ENCODE measurements at regions not wholly inside any gene's neighbourhood (a gene's known extent, or its start where the extent isn't known, plus 50 kb on each side); places are given as distances from the start of the nearest gene placed in this dataset.

GRCh38 chr5:155091063-155091648, 77.6 kb downstream of the KIF4B start:
- Histone ChIP-seq H3K9me3 (ENCODE audit: insufficient read depth, low read depth, low read length) (no peaks in the 10 kb centered on the region), H3K36me3 (ENCODE audit: insufficient read depth, low read depth, low read length) (no peaks in the 10 kb centered on the region), H3K9ac (ENCODE audit: low read depth, low read length) (no peak overlapping the region), H3K27me3 (ENCODE audit: insufficient read depth, low read length) (no peaks in the 10 kb centered on the region), H3K4me3 (ENCODE audit: low read length) (no peak overlapping the region), H3K4me1 (ENCODE audit: insufficient read depth, low read length) (no peaks in the 10 kb centered on the region), H3K27ac (ENCODE audit: low read length) (no peak overlapping the region)

DNA sequence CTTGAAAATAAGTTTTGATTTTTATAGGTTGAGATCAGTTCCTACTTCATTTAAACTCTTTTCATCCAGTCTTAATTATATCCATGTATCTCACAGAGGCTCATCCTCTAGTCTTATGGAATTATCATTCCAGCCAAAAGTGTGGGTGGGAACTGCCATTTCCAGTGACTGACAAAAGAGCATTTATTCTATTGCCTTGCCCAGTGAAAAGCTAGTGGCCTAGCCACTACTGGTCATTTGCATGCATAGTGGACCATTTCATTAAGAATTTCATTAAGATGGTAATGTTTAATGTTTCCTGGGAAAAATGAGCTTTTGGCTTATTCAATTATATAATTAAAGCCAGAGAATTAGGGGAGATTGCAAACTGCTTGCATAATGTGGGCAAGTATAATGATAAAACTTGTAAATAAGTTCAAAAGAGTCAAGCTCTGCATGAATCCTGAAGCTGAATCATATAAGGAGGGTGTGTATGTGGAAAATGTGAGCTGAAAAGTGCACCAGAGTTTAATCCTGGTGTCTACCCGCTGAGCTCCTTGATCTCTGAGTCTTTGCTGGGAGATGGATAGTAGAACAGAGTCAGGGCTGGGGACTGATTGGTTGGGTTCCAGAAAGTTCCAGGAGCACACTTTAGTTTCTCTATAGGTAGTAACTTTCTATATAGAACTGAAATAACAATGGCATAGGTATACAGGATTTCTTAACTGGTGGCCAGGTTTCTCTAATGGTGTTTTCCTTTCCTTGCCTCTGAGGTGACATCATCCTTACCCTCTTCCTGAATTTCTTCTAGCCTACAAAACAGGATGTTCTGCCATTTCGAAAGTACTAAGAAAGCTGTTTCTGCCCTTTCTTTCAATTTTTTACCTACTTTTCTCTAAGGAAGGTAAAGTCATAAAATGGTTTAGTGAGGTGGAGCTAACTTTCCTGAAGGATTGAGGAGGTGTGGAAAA, 78.5 kb downstream of the KIF4B start:
- H3K27ac ChIP-seq (ENCODE audit: low read length) = no peak overlapping the region
- no peak overlapping the region for H3K4me3 ChIP-seq (ENCODE audit: low read length)
- H3K9ac ChIP-seq (ENCODE audit: low read depth, low read length) = no peak overlapping the region
- H3K36me3 ChIP-seq (ENCODE audit: insufficient read depth, low read depth, low read length) = no peaks in the 10 kb centered on the region
- no peaks in the 10 kb centered on the region for H3K9me3 ChIP-seq (ENCODE audit: insufficient read depth, low read depth, low read length)
- H3K4me1 ChIP-seq (ENCODE audit: insufficient read depth, low read length) = no peaks in the 10 kb centered on the region
- H3K27me3 ChIP-seq (ENCODE audit: insufficient read depth, low read length) = no peaks in the 10 kb centered on the region

DNA sequence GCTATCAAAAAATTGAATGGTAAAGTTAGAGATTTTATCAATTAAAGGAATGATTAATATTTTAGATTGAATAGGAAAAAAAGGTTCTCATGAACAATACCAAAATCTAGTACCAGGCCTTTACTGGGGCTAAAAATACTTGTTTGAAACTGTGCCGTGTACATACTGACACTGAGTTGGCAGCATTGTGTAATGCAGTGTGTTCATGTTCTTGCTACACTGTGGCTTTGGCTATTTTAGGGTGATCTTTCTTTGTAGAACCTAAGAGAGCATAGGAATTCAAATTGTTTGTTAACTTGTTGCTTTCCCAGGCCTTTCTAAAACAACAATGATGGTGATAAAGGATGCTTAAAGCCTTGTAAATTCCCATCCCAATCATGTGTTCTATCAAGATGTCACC, 80.9 kb downstream of the KIF4B start:
- no peak overlapping the region for H3K27ac ChIP-seq (ENCODE audit: low read length)
- H3K27me3 ChIP-seq (ENCODE audit: insufficient read depth, low read length) = no peaks in the 10 kb centered on the region
- H3K9ac ChIP-seq (ENCODE audit: low read depth, low read length) = no peak overlapping the region
- H3K36me3 ChIP-seq (ENCODE audit: insufficient read depth, low read depth, low read length) = no peaks in the 10 kb centered on the region
- no peaks in the 10 kb centered on the region for H3K4me1 ChIP-seq (ENCODE audit: insufficient read depth, low read length)
- no peaks in the 10 kb centered on the region for H3K9me3 ChIP-seq (ENCODE audit: insufficient read depth, low read depth, low read length)
- no peak overlapping the region for H3K4me3 ChIP-seq (ENCODE audit: low read length)

GRCh38 chr5:155097995-155098394, 84.4 kb downstream of the KIF4B start:
- Histone ChIP-seq H3K4me1 (ENCODE audit: insufficient read depth, low read length) (no peaks in the 10 kb centered on the region), H3K36me3 (ENCODE audit: insufficient read depth, low read depth, low read length) (no peaks in the 10 kb centered on the region), H3K27ac (ENCODE audit: low read length) (no peak overlapping the region), H3K27me3 (ENCODE audit: insufficient read depth, low read length) (no peaks in the 10 kb centered on the region), H3K9me3 (ENCODE audit: insufficient read depth, low read depth, low read length) (no peaks in the 10 kb centered on the region), H3K4me3 (ENCODE audit: low read length) (no peak overlapping the region), H3K9ac (ENCODE audit: low read depth, low read length) (no peak overlapping the region)

DNA sequence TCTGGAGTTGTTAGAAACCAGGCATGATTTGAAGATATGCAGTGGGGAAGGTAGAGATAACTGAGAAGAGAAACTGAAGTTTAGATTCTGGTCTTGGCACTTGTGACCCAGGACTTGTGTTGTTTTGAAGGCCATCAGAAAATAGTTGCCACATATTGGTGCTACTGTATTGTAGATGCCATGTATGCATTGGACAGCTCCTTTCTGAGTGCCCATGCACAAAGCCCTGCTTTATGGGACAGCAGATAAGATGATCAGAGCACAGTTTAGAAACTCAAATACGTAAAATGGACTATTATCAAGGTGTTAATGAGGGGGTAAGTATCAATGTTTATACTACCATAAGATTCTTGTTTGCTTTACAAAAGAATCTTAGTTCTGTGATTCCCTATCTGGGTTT, 84.9 kb downstream of the KIF4B start:
- no peaks in the 10 kb centered on the region for H3K27me3 ChIP-seq (ENCODE audit: insufficient read depth, low read length)
- H3K9ac ChIP-seq (ENCODE audit: low read depth, low read length) = no peak overlapping the region
- H3K36me3 ChIP-seq (ENCODE audit: insufficient read depth, low read depth, low read length) = no peaks in the 10 kb centered on the region
- no peak overlapping the region for H3K27ac ChIP-seq (ENCODE audit: low read length)
- H3K9me3 ChIP-seq (ENCODE audit: insufficient read depth, low read depth, low read length) = no peaks in the 10 kb centered on the region
- H3K4me1 ChIP-seq (ENCODE audit: insufficient read depth, low read length) = no peaks in the 10 kb centered on the region
- H3K4me3 ChIP-seq (ENCODE audit: low read length) = no peak overlapping the region

DNA sequence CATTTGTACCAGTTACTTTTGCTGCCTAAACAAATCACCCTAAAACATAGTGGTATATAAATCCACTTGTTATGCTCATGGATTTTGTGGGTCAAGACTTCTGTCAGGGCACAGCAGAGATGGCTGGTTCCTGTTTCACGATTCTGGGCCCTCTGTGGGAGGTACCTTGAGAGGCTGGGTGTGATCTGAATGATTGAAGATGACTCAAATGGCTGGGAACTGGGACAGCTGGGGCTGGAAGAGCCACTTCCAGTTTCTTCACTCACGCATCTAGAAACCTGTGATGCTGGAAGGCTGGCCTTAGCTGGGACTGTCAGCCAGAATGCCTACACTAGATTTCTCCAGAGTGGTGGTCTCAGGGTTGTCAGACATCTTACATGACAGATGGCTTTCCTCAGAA, 88.1 kb downstream of the KIF4B start:
- H3K9me3 ChIP-seq (ENCODE audit: insufficient read depth, low read depth, low read length) = no peaks in the 10 kb centered on the region
- H3K27me3 ChIP-seq (ENCODE audit: insufficient read depth, low read length) = no peaks in the 10 kb centered on the region
- H3K9ac ChIP-seq (ENCODE audit: low read depth, low read length) = no peak overlapping the region
- no peaks in the 10 kb centered on the region for H3K36me3 ChIP-seq (ENCODE audit: insufficient read depth, low read depth, low read length)
- H3K4me1 ChIP-seq (ENCODE audit: insufficient read depth, low read length) = no peaks in the 10 kb centered on the region
- no peak overlapping the region for H3K27ac ChIP-seq (ENCODE audit: low read length)
- no peak overlapping the region for H3K4me3 ChIP-seq (ENCODE audit: low read length)

DNA sequence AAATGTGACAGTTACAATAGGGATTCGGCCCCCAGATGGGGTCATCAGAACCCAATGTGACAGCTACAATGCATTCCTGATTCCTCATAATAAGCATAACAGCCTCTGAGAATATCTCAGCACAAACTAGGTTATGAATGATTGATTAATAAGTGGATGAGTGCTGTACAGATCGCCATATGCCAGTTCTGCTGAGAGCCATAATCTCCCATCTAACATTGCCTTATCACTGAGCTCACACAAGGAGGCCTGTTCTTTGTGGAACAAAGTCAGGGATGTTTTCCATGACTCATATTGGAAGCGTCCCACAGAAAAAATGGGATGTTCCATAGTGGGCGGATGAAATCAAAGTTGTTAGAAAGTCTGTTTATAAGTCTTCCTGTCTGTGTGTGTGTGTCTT, 89.6 kb downstream of the KIF4B start:
- Histone ChIP-seq H3K9me3 (ENCODE audit: insufficient read depth, low read depth, low read length) (no peaks in the 10 kb centered on the region), H3K27me3 (ENCODE audit: insufficient read depth, low read length) (no peaks in the 10 kb centered on the region), H3K36me3 (ENCODE audit: insufficient read depth, low read depth, low read length) (no peaks in the 10 kb centered on the region), H3K27ac (ENCODE audit: low read length) (no peak overlapping the region), H3K4me1 (ENCODE audit: insufficient read depth, low read length) (no peaks in the 10 kb centered on the region), H3K4me3 (ENCODE audit: low read length) (no peak overlapping the region), H3K9ac (ENCODE audit: low read depth, low read length) (no peak overlapping the region)

DNA sequence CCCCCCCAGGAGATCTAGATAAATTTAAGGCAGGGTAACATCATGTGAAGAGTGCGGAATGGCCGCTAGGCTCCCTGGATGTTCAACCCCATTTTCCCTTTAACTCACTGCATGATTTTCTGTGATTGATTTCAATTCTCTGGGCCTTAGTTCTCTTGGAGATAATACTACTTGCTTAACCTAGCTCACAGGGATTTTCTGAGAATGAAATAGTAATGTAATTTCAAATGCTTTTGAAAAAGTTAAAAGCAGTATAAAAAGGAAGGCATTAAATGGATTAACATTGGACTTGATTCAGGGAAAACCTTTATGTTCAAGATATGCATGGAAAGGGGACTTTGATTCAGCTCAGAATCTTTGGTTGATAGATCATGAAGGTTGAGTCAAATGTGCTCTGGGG, 90.9 kb downstream of the KIF4B start:
- H3K4me1 ChIP-seq (ENCODE audit: insufficient read depth, low read length) = no peaks in the 10 kb centered on the region
- H3K36me3 ChIP-seq (ENCODE audit: insufficient read depth, low read depth, low read length) = no peaks in the 10 kb centered on the region
- no peak overlapping the region for H3K4me3 ChIP-seq (ENCODE audit: low read length)
- no peaks in the 10 kb centered on the region for H3K27me3 ChIP-seq (ENCODE audit: insufficient read depth, low read length)
- H3K27ac ChIP-seq (ENCODE audit: low read length) = no peak overlapping the region
- no peaks in the 10 kb centered on the region for H3K9me3 ChIP-seq (ENCODE audit: insufficient read depth, low read depth, low read length)
- no peak overlapping the region for H3K9ac ChIP-seq (ENCODE audit: low read depth, low read length)

DNA sequence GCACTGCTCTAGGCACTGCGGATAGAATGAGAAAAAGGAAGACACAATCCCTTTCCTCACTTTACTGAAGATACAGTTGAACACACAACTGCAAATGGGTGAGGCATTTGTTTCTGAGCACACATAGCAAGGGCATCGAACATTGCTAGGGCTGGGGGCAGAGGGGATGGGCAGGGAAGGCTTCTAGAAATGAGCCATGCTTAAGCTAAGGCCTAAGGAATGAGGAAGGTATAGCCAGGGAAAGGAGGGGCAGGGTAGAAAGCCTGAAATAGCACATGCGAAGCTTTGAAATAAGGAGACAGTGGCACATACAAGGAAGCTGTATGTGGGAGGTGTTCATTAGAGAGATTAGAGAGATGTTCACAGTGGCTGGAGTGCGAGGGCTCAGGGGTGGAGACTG, 92.7 kb downstream of the KIF4B start:
- Histone ChIP-seq H3K27me3 (ENCODE audit: insufficient read depth, low read length) (no peaks in the 10 kb centered on the region), H3K36me3 (ENCODE audit: insufficient read depth, low read depth, low read length) (no peaks in the 10 kb centered on the region), H3K4me1 (ENCODE audit: insufficient read depth, low read length) (no peaks in the 10 kb centered on the region)

GRCh38 chr5:155113888-155114287, 100.3 kb downstream of the KIF4B start:
- H3K4me1 ChIP-seq (ENCODE audit: insufficient read depth, low read length) = no peaks in the 10 kb centered on the region
- H3K9me3 ChIP-seq (ENCODE audit: insufficient read depth, low read depth, low read length) = no peaks in the 10 kb centered on the region; the same call in none of the 2 replicates
- H3K27ac ChIP-seq (ENCODE audit: low read length) = no peak overlapping the region
- no peak overlapping the region for H3K9ac ChIP-seq (ENCODE audit: low read depth, low read length)
- H3K4me3 ChIP-seq (ENCODE audit: low read length) = no peak overlapping the region
- H3K27me3 ChIP-seq (ENCODE audit: insufficient read depth, low read length) = no peaks in the 10 kb centered on the region
- H3K36me3 ChIP-seq (ENCODE audit: insufficient read depth, low read depth, low read length) = no peaks in the 10 kb centered on the region

More for the DNA sequence above, 92.7 kb downstream of the KIF4B start:
- H3K9ac ChIP-seq (ENCODE audit: low read depth, low read length) = no peak overlapping the region
- H3K4me3 ChIP-seq (ENCODE audit: low read length) = no peak overlapping the region
- H3K27ac ChIP-seq (ENCODE audit: low read length) = no peak overlapping the region
- no peaks in the 10 kb centered on the region for H3K9me3 ChIP-seq (ENCODE audit: insufficient read depth, low read depth, low read length)

- Histone ChIP-seq H3K9ac (ENCODE audit: low read depth, low read length) (no peak overlapping the region), H3K4me1 (ENCODE audit: insufficient read depth, low read length) (no peaks in the 10 kb centered on the region), H3K9me3 (ENCODE audit: insufficient read depth, low read depth, low read length) (no peaks in the 10 kb centered on the region; the same call in none of the 2 replicates), H3K27me3 (ENCODE audit: insufficient read depth, low read length) (no peaks in the 10 kb centered on the region), H3K4me3 (ENCODE audit: low read length) (no peak overlapping the region), H3K36me3 (ENCODE audit: insufficient read depth, low read depth, low read length) (no peaks in the 10 kb centered on the region), H3K27ac (ENCODE audit: low read length) (no peak overlapping the region)
These were observed 101.1 kb downstream of the KIF4B start for GRCh38 chr5:155114655-155115054.
